ENCODE measurements at regions not wholly inside any gene's neighbourhood (a gene's known extent, or its start where the extent isn't known, plus 50 kb on each side); places are given as distances from the start of the nearest gene placed in this dataset.

DNA sequence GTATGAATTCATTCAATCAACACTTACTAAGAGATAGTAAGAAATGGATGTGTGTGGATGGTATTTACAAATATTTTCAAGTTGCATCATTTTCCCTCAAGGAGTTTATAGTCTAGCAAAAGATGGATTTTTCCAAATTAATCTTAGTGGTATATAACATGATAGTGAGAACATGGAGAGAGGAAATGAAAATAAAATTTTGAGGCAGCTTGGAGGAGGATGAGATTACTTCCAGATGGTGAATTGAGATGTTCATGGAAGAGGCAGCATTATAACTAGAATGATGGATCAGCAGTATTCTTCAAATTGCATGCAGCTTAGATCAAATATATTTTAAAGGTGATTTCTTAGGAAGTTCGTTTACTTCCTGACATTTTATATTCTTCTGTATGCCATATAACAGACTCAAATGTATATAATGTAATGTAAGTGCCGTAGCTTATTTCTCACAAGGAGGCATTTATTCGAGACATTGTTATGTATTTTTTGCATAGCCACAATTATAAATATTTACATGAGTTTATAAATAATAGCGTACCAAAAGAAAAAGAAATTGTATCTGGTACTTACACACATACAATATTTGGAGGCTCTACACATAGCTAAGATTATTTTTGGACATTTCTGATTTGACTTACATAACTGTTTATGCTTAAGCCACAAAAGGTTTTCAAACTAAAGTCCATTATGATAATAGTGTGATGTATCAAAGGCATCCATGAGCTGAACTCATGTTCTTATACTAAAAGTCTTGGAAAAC is 439.4 kb downstream of the SPRY1 start:
- TF ChIP-seq EZH2phosphoT487 (IDR thresholded peaks at IDR 0.05; ENCODE audit: borderline replicate concordance, low read length): no peak
- TF ChIP-seq, protein P1, sequence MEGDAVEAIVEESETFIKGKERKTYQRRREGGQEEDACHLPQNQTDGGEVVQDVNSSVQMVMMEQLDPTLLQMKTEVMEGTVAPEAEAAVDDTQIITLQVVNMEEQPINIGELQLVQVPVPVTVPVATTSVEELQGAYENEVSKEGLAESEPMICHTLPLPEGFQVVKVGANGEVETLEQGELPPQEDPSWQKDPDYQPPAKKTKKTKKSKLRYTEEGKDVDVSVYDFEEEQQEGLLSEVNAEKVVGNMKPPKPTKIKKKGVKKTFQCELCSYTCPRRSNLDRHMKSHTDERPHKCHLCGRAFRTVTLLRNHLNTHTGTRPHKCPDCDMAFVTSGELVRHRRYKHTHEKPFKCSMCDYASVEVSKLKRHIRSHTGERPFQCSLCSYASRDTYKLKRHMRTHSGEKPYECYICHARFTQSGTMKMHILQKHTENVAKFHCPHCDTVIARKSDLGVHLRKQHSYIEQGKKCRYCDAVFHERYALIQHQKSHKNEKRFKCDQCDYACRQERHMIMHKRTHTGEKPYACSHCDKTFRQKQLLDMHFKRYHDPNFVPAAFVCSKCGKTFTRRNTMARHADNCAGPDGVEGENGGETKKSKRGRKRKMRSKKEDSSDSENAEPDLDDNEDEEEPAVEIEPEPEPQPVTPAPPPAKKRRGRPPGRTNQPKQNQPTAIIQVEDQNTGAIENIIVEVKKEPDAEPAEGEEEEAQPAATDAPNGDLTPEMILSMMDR (IDR thresholded peaks at IDR 0.05; ENCODE audit: low read depth, low read length, poor library complexity, severe bottlenecking): no peak

All from DOHH2 (cell line).